ENCODE measurements at regions not wholly inside any gene's neighbourhood (a gene's known extent, or its start where the extent isn't known, plus 50 kb on each side); places are given as distances from the start of the nearest gene placed in this dataset.

DNA sequence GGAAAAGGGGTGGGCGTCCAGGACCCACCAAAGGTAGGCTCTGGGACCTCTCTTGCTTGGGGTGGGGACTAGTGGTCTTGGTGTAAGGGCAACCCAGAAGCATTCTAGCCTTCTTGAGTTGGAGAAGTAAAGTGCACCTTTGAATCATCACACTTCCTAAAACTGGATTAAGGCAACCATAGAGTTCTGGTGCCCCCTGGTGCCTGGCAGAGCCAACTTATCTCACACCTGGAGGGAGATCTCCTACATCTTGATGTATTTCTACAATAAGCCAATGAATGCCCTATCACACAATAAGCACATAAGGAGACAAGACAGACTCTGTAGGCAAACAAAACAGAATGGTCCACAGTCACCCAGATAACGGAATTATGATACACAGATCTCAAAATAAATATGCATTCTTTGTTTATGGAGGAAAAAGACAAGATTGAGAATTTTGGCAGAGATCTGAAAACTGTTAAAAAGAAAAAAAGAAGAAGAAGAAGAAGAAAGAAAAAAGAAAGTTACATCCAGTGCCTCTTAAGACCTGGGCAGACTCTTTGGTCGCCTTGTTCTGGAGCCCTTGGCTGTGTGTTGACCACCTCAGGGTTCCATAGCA lies 95.9 kb upstream of the PPP2R5C start:
- TF ChIP-seq ZBTB33 (IDR thresholded peaks at IDR 0.05) (no peak), SPI1 (IDR thresholded peaks at IDR 0.05; ENCODE audit: borderline replicate concordance, insufficient read depth, low read depth, low read length) (peak; percentile 35; the same call in 1 of the 2 replicates), ATF3 (IDR thresholded peaks at IDR 0.05; ENCODE audit: borderline replicate concordance, extremely low read depth, low read depth, low read length) (no peak), CTCF (IDR thresholded peaks at IDR 0.05 in 2 of 3, conservative IDR thresholded peaks at IDR 0.05 in 1 of 3; ENCODE audit: control insufficient read depth in 2 of 3, extremely low read depth in 1 of 3, insufficient read depth in 1 of 3, low read depth in 3 of 3, low read length in 3 of 3) (peak; percentile 57 to 68 (median 58); a peak in 4 of 6 replicates), CEBPZ (IDR thresholded peaks at IDR 0.05; ENCODE audit: low read depth, low read length) (no peak), TCF3 (IDR thresholded peaks at IDR 0.05; ENCODE audit: borderline replicate concordance, insufficient read depth, low read depth, low read length) (no peak), SMAD1 (IDR thresholded peaks at IDR 0.05; ENCODE audit: low read depth, partially characterized antibody) (no peak), POLR2A (IDR thresholded peaks at IDR 0.05; ENCODE audit: low read depth, low read length) (no peak), USF2 (IDR thresholded peaks at IDR 0.05; ENCODE audit: borderline replicate concordance, low read depth, low read length) (no peak), TAF1 (IDR thresholded peaks at IDR 0.05; ENCODE audit: borderline replicate concordance, low read depth, low read length) (no peak)
- TF ChIP-seq, protein P1, sequence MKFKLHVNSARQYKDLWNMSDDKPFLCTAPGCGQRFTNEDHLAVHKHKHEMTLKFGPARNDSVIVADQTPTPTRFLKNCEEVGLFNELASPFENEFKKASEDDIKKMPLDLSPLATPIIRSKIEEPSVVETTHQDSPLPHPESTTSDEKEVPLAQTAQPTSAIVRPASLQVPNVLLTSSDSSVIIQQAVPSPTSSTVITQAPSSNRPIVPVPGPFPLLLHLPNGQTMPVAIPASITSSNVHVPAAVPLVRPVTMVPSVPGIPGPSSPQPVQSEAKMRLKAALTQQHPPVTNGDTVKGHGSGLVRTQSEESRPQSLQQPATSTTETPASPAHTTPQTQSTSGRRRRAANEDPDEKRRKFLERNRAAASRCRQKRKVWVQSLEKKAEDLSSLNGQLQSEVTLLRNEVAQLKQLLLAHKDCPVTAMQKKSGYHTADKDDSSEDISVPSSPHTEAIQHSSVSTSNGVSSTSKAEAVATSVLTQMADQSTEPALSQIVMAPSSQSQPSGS (IDR thresholded peaks at IDR 0.05; ENCODE audit: low read length): no peak

Data from GM12878 (cell line).